ENCODE measurements at regions not wholly inside any gene's neighbourhood (a gene's known extent, or its start where the extent isn't known, plus 50 kb on each side); places are given as distances from the start of the nearest gene placed in this dataset.

DNA sequence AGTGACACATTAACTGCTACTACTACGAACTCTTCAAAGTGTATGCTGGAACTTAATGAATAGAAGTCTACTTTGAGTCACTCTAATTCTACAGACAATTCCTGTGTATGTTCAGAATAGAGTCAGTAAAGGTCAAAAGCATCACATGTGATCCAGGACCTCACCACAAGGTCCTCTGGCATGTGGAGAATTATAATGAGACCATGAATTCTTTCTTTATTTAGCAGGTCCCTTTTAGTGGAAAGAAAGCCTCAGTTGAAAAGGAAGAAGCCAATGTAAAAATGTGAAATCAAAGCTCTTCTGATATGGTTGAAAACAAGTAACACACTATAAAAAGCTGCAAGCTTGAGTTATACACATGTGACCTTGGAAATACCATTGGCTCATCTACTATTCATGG lies 1612.1 kb upstream of the GOT2 start:
- TF ChIP-seq, protein P1, sequence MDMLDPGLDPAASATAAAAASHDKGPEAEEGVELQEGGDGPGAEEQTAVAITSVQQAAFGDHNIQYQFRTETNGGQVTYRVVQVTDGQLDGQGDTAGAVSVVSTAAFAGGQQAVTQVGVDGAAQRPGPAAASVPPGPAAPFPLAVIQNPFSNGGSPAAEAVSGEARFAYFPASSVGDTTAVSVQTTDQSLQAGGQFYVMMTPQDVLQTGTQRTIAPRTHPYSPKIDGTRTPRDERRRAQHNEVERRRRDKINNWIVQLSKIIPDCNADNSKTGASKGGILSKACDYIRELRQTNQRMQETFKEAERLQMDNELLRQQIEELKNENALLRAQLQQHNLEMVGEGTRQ (IDR thresholded peaks at IDR 0.05; ENCODE audit: borderline replicate concordance, low read depth, low read length): no peak
- no peak for TF ChIP-seq FOXM1 (IDR thresholded peaks at IDR 0.05; ENCODE audit: low read depth)
- TF ChIP-seq, protein P2, sequence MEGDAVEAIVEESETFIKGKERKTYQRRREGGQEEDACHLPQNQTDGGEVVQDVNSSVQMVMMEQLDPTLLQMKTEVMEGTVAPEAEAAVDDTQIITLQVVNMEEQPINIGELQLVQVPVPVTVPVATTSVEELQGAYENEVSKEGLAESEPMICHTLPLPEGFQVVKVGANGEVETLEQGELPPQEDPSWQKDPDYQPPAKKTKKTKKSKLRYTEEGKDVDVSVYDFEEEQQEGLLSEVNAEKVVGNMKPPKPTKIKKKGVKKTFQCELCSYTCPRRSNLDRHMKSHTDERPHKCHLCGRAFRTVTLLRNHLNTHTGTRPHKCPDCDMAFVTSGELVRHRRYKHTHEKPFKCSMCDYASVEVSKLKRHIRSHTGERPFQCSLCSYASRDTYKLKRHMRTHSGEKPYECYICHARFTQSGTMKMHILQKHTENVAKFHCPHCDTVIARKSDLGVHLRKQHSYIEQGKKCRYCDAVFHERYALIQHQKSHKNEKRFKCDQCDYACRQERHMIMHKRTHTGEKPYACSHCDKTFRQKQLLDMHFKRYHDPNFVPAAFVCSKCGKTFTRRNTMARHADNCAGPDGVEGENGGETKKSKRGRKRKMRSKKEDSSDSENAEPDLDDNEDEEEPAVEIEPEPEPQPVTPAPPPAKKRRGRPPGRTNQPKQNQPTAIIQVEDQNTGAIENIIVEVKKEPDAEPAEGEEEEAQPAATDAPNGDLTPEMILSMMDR (IDR thresholded peaks at IDR 0.05): no peak
- TF ChIP-seq RCOR1 (IDR thresholded peaks at IDR 0.05; ENCODE audit: low read length): no peak
- TF ChIP-seq, protein P3, sequence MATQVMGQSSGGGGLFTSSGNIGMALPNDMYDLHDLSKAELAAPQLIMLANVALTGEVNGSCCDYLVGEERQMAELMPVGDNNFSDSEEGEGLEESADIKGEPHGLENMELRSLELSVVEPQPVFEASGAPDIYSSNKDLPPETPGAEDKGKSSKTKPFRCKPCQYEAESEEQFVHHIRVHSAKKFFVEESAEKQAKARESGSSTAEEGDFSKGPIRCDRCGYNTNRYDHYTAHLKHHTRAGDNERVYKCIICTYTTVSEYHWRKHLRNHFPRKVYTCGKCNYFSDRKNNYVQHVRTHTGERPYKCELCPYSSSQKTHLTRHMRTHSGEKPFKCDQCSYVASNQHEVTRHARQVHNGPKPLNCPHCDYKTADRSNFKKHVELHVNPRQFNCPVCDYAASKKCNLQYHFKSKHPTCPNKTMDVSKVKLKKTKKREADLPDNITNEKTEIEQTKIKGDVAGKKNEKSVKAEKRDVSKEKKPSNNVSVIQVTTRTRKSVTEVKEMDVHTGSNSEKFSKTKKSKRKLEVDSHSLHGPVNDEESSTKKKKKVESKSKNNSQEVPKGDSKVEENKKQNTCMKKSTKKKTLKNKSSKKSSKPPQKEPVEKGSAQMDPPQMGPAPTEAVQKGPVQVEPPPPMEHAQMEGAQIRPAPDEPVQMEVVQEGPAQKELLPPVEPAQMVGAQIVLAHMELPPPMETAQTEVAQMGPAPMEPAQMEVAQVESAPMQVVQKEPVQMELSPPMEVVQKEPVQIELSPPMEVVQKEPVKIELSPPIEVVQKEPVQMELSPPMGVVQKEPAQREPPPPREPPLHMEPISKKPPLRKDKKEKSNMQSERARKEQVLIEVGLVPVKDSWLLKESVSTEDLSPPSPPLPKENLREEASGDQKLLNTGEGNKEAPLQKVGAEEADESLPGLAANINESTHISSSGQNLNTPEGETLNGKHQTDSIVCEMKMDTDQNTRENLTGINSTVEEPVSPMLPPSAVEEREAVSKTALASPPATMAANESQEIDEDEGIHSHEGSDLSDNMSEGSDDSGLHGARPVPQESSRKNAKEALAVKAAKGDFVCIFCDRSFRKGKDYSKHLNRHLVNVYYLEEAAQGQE (IDR thresholded peaks at IDR 0.05; ENCODE audit: low read depth, low read length): no peak
- TF ChIP-seq, protein P4, sequence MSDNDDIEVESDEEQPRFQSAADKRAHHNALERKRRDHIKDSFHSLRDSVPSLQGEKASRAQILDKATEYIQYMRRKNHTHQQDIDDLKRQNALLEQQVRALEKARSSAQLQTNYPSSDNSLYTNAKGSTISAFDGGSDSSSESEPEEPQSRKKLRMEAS (IDR thresholded peaks at IDR 0.05; ENCODE audit: low read depth): no peak
- no peak for TF ChIP-seq TAF1 (IDR thresholded peaks at IDR 0.05; ENCODE audit: borderline replicate concordance, low read depth, low read length)
- TF ChIP-seq GABPA (IDR thresholded peaks at IDR 0.05; ENCODE audit: low read depth): no peak

All from SK-N-SH (cell line).